H1 (cell line): ENCODE measurements at regions not wholly inside any gene's neighbourhood (a gene's known extent, or its start where the extent isn't known, plus 50 kb on each side); places are given as distances from the start of the nearest gene placed in this dataset.

Source experiments
- CTCF ChIA-PET: fragments of 300-600 bp; sonication (Branson Sonifier 250); formaldehyde crosslinking; loops from one replicate; lab custom pipeline; 2021; ENCODE audit not compliant: partially characterized antibody; lab: Charles Lee
- POLR2A ChIA-PET: fragments of 300-600 bp; sonication (Branson Sonifier 250); formaldehyde crosslinking; loops from one replicate; lab custom pipeline; 2021; ENCODE audit warnings: inconsistent platforms; ENCODE audit not compliant: partially characterized antibody; lab: Charles Lee
- DNase-seq, 2 experiments: peaks; one replicate each; pipeline versions ENCODE4 v3.0.0 to v3.0.0-alpha.2; 2010 to 2022; ENCODE audit warnings: low spot score in 2 of 2, low read depth in 1 of 2, mixed read lengths in 1 of 2
- FAIRE-seq: peaks from 2 replicates; lab custom pipeline; 2011; peaks lifted over from hg19 to GRCh38; lab: Jason Lieb, UNC
- H2AFZ ChIP-seq: 2 replicates; pipeline ENCODE4 v1.8.1; 2012; ENCODE audit warnings: low read length, inconsistent platforms
- H2AK5ac ChIP-seq: 2 replicates; pipeline ENCODE4 v1.6.1; 2013; ENCODE audit warnings: low read depth, low read length
- H2BK120ac ChIP-seq: replicated peaks from 2 replicates; pipeline ENCODE3; 2013; ENCODE audit warnings: low read depth, low read length, inconsistent platforms
- H2BK12ac ChIP-seq: 2 replicates; pipeline ENCODE4 v1.6.1; 2013; ENCODE audit warnings: low read depth, low read length
- H2BK15ac ChIP-seq: 2 replicates; pipeline ENCODE4 v1.6.1; 2013; ENCODE audit warnings: low read length
- H2BK20ac ChIP-seq: 2 replicates; pipeline ENCODE4 v1.6.1; 2013; ENCODE audit warnings: low read length
- H2BK5ac ChIP-seq: 2 replicates; pipeline ENCODE4 v1.6.1; 2013; ENCODE audit warnings: low read depth, low read length
- H3K14ac ChIP-seq: 2 replicates; pipeline ENCODE4 v1.6.1; 2013; ENCODE audit warnings: inconsistent platforms; ENCODE audit not compliant: insufficient read length
- H3K18ac ChIP-seq: 2 replicates; pipeline ENCODE4 v1.6.1; 2013; ENCODE audit warnings: low read length; ENCODE audit errors: extremely low read depth
- H3K23ac ChIP-seq: 2 replicates; pipeline ENCODE4 v1.6.1; 2013; ENCODE audit warnings: inconsistent platforms; ENCODE audit not compliant: insufficient read length
- H3K23me2 ChIP-seq: 2 replicates; pipeline ENCODE4 v1.6.1; 2013; ENCODE audit warnings: low read depth, low read length
- H3K27ac ChIP-seq: 2 replicates; pipeline ENCODE4 v1.6.1; 2011; ENCODE audit warnings: low read depth, low read length, inconsistent platforms
- H3K27me3 ChIP-seq, 4 experiments: replicated peaks in 1 of 4; 1 replicate in 1 of 4; 2 replicates in 3 of 4; pipeline versions ENCODE4 v1.6.1 to v1.8.1; 2011 to 2013; ENCODE audit warnings: low read length in 3 of 4, mild to moderate bottlenecking in 3 of 4, inconsistent platforms in 2 of 4, mixed read lengths in 2 of 4, moderate library complexity in 1 of 4; ENCODE audit not compliant: control insufficient read depth in 3 of 4, insufficient read depth in 3 of 4; ENCODE audit errors: extremely low read depth in 1 of 4
- H3K36me3 ChIP-seq, 4 experiments: 2 replicates each; pipeline versions ENCODE4 v1.6.1 to v1.8.1; 2011 to 2013; ENCODE audit warnings: mild to moderate bottlenecking in 4 of 4, low read length in 3 of 4, moderate library complexity in 2 of 4, control low read depth in 1 of 4, inconsistent platforms in 1 of 4; ENCODE audit not compliant: insufficient read depth in 4 of 4, control insufficient read depth in 2 of 4
- H3K4ac ChIP-seq: replicated peaks from 2 replicates; pipeline ENCODE3; 2013; ENCODE audit warnings: low read length, low read depth, mixed read lengths, inconsistent platforms; ENCODE audit not compliant: insufficient read length
- H3K4me1 ChIP-seq, 4 experiments: replicated peaks in 1 of 4; 1 replicate in 1 of 4; 2 replicates in 3 of 4; pipeline versions ENCODE4 v1.6.1 to v1.8.1; 2011 to 2013; ENCODE audit warnings: low read length in 3 of 4, inconsistent platforms in 2 of 4, mixed read lengths in 1 of 4; ENCODE audit not compliant: insufficient read depth in 4 of 4, control insufficient read depth in 3 of 4
- H3K4me2 ChIP-seq, 2 experiments: 2 replicates each; pipeline versions ENCODE4 v1.6.1 to v1.8.1; 2011 to 2013; ENCODE audit warnings: low read depth in 2 of 2, low read length in 2 of 2, control low read depth in 1 of 2, inconsistent platforms in 1 of 2, mild to moderate bottlenecking in 1 of 2; ENCODE audit not compliant: insufficient read depth in 1 of 2
- H3K4me3 ChIP-seq, 4 experiments: fragments of 200-600, 300-600 bp in 1 of 4; sonication (generic), shearing (Covaris generic), sonication (Bioruptor Twin) in 1 of 4; 2 replicates each; pipeline versions ENCODE4 v1.5.1 to v1.8.1; 2011 to 2016; ENCODE audit warnings: low read length in 4 of 4, low read depth in 3 of 4, control low read depth in 2 of 4, inconsistent platforms in 2 of 4, mild to moderate bottlenecking in 2 of 4, mixed read lengths in 1 of 4, moderate library complexity in 1 of 4; ENCODE audit not compliant: insufficient read depth in 2 of 4; ENCODE audit errors: extremely low read depth in 1 of 4
- H3K56ac ChIP-seq: replicated peaks from 2 replicates; pipeline ENCODE3; 2013; ENCODE audit warnings: low read depth, mild to moderate bottlenecking, mixed read lengths, low read length, inconsistent platforms; ENCODE audit not compliant: insufficient read length
- H3K79me1 ChIP-seq: 2 replicates; pipeline ENCODE4 v1.6.1; 2013; ENCODE audit warnings: low read depth, low read length, control low read depth
- H3K79me2 ChIP-seq, 2 experiments: 2 replicates each; pipeline versions ENCODE4 v1.6.1 to v1.8.1; 2012 to 2013; ENCODE audit warnings: low read length in 2 of 2, mild to moderate bottlenecking in 2 of 2, inconsistent platforms in 1 of 2; ENCODE audit not compliant: insufficient read depth in 2 of 2, control insufficient read depth in 1 of 2
- H3K9ac ChIP-seq, 4 experiments: replicated peaks in 1 of 4; 1 replicate in 1 of 4; 2 replicates in 3 of 4; pipeline versions ENCODE4 v1.6.1 to v1.8.1; 2011 to 2013; ENCODE audit warnings: low read depth in 3 of 4, low read length in 3 of 4, control low read depth in 2 of 4, mild to moderate bottlenecking in 2 of 4, moderate library complexity in 2 of 4, inconsistent platforms in 1 of 4; ENCODE audit errors: extremely low read depth in 1 of 4
- H3K9me3 ChIP-seq, 2 experiments: 2 replicates each; pipeline versions ENCODE4 v1.6.1 to v1.8.1; 2012 to 2013; ENCODE audit warnings: mild to moderate bottlenecking in 2 of 2, moderate library complexity in 2 of 2, control low read depth in 1 of 2, inconsistent platforms in 1 of 2, low read depth in 1 of 2, low read length in 1 of 2, mixed read lengths in 1 of 2; ENCODE audit not compliant: insufficient read depth in 2 of 2
- H4K20me1 ChIP-seq, 2 experiments: replicated peaks in 1 of 2; 2 replicates each; pipeline versions ENCODE3 to v1.8.1; 2011 to 2013; ENCODE audit warnings: inconsistent platforms in 2 of 2, low read length in 2 of 2, mild to moderate bottlenecking in 1 of 2; ENCODE audit not compliant: insufficient read depth in 2 of 2, control insufficient read depth in 1 of 2
- H4K5ac ChIP-seq: 2 replicates; pipeline ENCODE4 v1.6.1; 2013; ENCODE audit warnings: low read length, low read depth, mixed read lengths, inconsistent platforms; ENCODE audit not compliant: insufficient read length
- H4K8ac ChIP-seq: 2 replicates; pipeline ENCODE4 v1.8.0; 2013; ENCODE audit warnings: mild to moderate bottlenecking, moderate library complexity, low read length, inconsistent platforms; ENCODE audit not compliant: insufficient read depth; ENCODE audit errors: extremely low read depth
- H4K91ac ChIP-seq: replicated peaks from 2 replicates; pipeline ENCODE3; 2013; ENCODE audit warnings: low read length, mixed read lengths, inconsistent platforms; ENCODE audit not compliant: insufficient read length
- ASH2L ChIP-seq: fragments of 200-600, 300-600 bp; sonication (generic); IDR thresholded peaks from one replicate; pipeline ENCODE4 v1.7.1; 2017; ENCODE audit warnings: low read length
- CTCF ChIP-seq, 3 experiments: IDR thresholded peaks; 1 replicate in 2 of 3; 2 replicates in 1 of 3; pipeline versions ENCODE4 v1.5.1 to v1.6.1; 2011; ENCODE audit warnings: low read length in 3 of 3, mild to moderate bottlenecking in 3 of 3, inconsistent platforms in 2 of 3, low read depth in 1 of 3, moderate library complexity in 1 of 3; ENCODE audit not compliant: insufficient read depth in 1 of 3; ENCODE audit errors: control extremely low read depth in 1 of 3
- GABPA ChIP-seq: IDR thresholded peaks from 2 replicates; pipeline ENCODE4 v1.6.1; 2011; ENCODE audit warnings: mild to moderate bottlenecking, low read length, moderate library complexity, borderline replicate concordance; ENCODE audit not compliant: insufficient read depth
- KDM5A ChIP-seq: fragments of 200-600 bp; IDR thresholded peaks from 2 replicates; pipeline ENCODE4 v1.7.1; 2012; ENCODE audit warnings: mild to moderate bottlenecking, low read length, inconsistent platforms, mixed read lengths
- TAF7 ChIP-seq: optimal IDR thresholded peaks from 2 replicates; pipeline ENCODE3; 2011; ENCODE audit warnings: low read depth, mild to moderate bottlenecking, inconsistent platforms, low read length, moderate library complexity, borderline replicate concordance

GRCh38 chr7:118298771-118299170 lies 74.3 kb downstream of the ANKRD7 start:
- no peak overlapping the region for H3K4me3 ChIP-seq
- H4K8ac ChIP-seq, result no peak overlapping the region
- CTCF ChIA-PET, result interaction anchor here (0.7 kb wide), 1 partner anchor 14 kb away, joined by 3 read pairs; no protein-coding TSS in a partner anchor
- H3K23ac ChIP-seq, result no peak overlapping the region
- H2AFZ ChIP-seq, result no peak overlapping the region
- no peak overlapping the region for H2AK5ac ChIP-seq
- FAIRE-seq, result no peak
- no peak overlapping the region for H3K4me2 ChIP-seq
- no peaks in the 10 kb centered on the region for H3K79me2 ChIP-seq
- H2BK15ac ChIP-seq, result no peak overlapping the region
- H3K4me1 ChIP-seq, result no peaks in the 10 kb centered on the region
- no peak overlapping the region for H2BK120ac ChIP-seq
- peaks cover 0 to 1% (median 0%) of the 10 kb centered on the region in 4 experiments; a peak in 1 of 7 replicates for H3K27me3 ChIP-seq
- no peak overlapping the region for H3K9ac ChIP-seq
- no peaks in the 10 kb centered on the region for H3K9me3 ChIP-seq
- no peak overlapping the region for H2BK5ac ChIP-seq
- H4K5ac ChIP-seq, result no peak overlapping the region
- no peak overlapping the region for H3K56ac ChIP-seq
- no peak overlapping the region for H3K14ac ChIP-seq
- no peak for DNase-seq
- H3K79me1 ChIP-seq, result no peaks in the 10 kb centered on the region
- H3K23me2 ChIP-seq, result no peaks in the 10 kb centered on the region
- no peak overlapping the region for H3K27ac ChIP-seq
- H4K20me1 ChIP-seq, result no peaks in the 10 kb centered on the region
- no peaks in the 10 kb centered on the region for H3K36me3 ChIP-seq
- no peak overlapping the region for H4K91ac ChIP-seq
- no peak for TF ChIP-seq ASH2L
- no peak for TF ChIP-seq KDM5A
- TF ChIP-seq TAF7, result no peak
- TF ChIP-seq GABPA, result no peak
- no peak for TF ChIP-seq CTCF (IDR thresholded peaks at IDR 0.05; ENCODE audit: control extremely low read depth in 1 of 3, insufficient read depth in 1 of 3, low read depth in 1 of 3, low read length in 3 of 3)
- H2BK12ac ChIP-seq, result no peak overlapping the region
- H3K4ac ChIP-seq, result no peak overlapping the region
- no peak overlapping the region for H3K18ac ChIP-seq
- POLR2A ChIA-PET, result no interaction called here
- H2BK20ac ChIP-seq, result no peak overlapping the region
